Cerebellar cortex (tissue), 1 donor: ENCODE measurements at regions not wholly inside any gene's neighbourhood (a gene's known extent, or its start where the extent isn't known, plus 50 kb on each side); places are given as distances from the start of the nearest gene placed in this dataset.

Experiments
- DNase-seq: peaks from one replicate; pipeline ENCODE4 v3.0.0-alpha.2; 2015; ENCODE audit warnings: low spot score

- no peak for DNase-seq
Observed at GRCh38 chr1:56417646-56418045, 161.7 kb downstream of the PLPP3 start.

GRCh38 chr1:56416495-56416894 is 162.9 kb downstream of the PLPP3 start:
- DNase-seq = no peak

- no peak for DNase-seq
Observed at GRCh38 chr1:56415720-56416119, 163.6 kb downstream of the PLPP3 start.

GRCh38 chr1:56415258-56415657 is 164.1 kb downstream of the PLPP3 start:
- no peak for DNase-seq

GRCh38 chr1:56414728-56415224 is 164.6 kb downstream of the PLPP3 start:
- DNase-seq = no peak

GRCh38 chr1:56413671-56414199 is 165.6 kb downstream of the PLPP3 start:
- DNase-seq = no peak

GRCh38 chr1:56411484-56412180 is 167.7 kb downstream of the PLPP3 start:
- DNase-seq = no peak

- no peak for DNase-seq
Observed at GRCh38 chr1:56411021-56411420, 168.3 kb downstream of the PLPP3 start.

- DNase-seq = no peak
Observed at GRCh38 chr1:56410405-56410804, 169.0 kb downstream of the PLPP3 start.

- no peak for DNase-seq
Observed at GRCh38 chr1:56409112-56409691, 170.2 kb downstream of the PLPP3 start.

GRCh38 chr1:56406821-56407220 is 172.5 kb downstream of the PLPP3 start:
- DNase-seq = no peak

GRCh38 chr1:56404561-56405030 is 174.8 kb downstream of the PLPP3 start:
- DNase-seq = no peak

GRCh38 chr1:56404066-56404465 is 175.3 kb downstream of the PLPP3 start:
- no peak for DNase-seq

GRCh38 chr1:56403321-56403720 is 176.0 kb downstream of the PLPP3 start:
- DNase-seq = no peak

- DNase-seq = no peak
Observed at GRCh38 chr1:56401191-56401590, 178.2 kb downstream of the PLPP3 start.

GRCh38 chr1:56400526-56400925 is 178.8 kb downstream of the PLPP3 start:
- no peak for DNase-seq

GRCh38 chr1:56399795-56400194 is 179.6 kb downstream of the PLPP3 start:
- DNase-seq = no peak

- no peak for DNase-seq
Observed at GRCh38 chr1:56399326-56399725, 180.0 kb downstream of the PLPP3 start.

- DNase-seq = no peak
Observed at GRCh38 chr1:56397811-56398231, 181.5 kb downstream of the PLPP3 start.

- DNase-seq = no peak
Observed at GRCh38 chr1:56397409-56397808, 182.0 kb downstream of the PLPP3 start.

GRCh38 chr1:56396581-56396980 is 182.8 kb downstream of the PLPP3 start:
- DNase-seq = no peak

- DNase-seq = no peak
Observed at GRCh38 chr1:56395776-56396175, 183.6 kb downstream of the PLPP3 start.

GRCh38 chr1:56394298-56394697 is 185.1 kb downstream of the PLPP3 start:
- DNase-seq = no peak
